DMS 273 (cell line): ENCODE measurements at regions not wholly inside any gene's neighbourhood (a gene's known extent, or its start where the extent isn't known, plus 50 kb on each side); places are given as distances from the start of the nearest gene placed in this dataset.

Experiments
- DNase-seq: peaks from one replicate; lab custom pipeline; 2025; ENCODE audit not compliant: unreplicated experiment; lab: John Stamatoyannopoulos, UW

DNA sequence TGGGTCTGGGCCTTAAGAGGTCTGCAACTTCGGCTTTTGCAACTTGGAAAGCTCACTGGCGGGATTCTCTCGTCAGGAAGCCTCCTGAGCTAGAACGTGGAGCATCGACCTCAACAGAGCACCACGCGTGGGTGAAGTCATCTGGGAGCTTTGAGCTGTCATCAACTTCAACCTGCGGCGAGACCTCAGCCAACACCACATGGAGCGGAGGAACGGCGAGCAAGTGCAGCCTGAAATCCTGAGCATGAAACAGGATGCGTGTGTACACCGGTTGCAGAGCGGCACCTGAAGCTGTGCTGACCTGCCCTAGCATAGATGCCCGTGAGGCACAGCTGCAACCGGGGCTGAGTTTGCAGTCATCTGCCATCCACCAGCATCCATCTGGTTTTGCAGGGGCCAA lies 295.7 kb upstream of the SHH start:
- no peak for DNase-seq

DNA sequence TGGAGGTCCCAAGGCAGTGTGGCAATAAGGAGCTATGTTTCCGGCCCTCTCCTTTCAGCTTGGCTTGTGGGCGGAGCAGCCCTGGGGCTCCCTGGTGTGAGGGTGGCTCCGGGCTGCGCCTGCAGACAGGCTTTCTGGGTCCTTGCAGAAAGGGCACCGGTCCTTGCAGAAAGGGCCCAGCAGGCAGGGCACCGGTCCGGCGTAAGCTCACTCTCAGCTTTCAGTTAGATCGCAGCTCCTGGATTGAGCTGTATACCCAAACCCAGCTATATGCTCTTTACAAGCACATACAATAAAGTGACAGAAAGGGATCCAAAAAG lies 293.8 kb upstream of the SHH start:
- no peak for DNase-seq

GRCh38 chr7:156105337-156106106 lies 293.3 kb upstream of the SHH start:
- no peak for DNase-seq

- no peak for DNase-seq
These were observed 292.5 kb upstream of the SHH start for GRCh38 chr7:156104501-156105336.

DNA sequence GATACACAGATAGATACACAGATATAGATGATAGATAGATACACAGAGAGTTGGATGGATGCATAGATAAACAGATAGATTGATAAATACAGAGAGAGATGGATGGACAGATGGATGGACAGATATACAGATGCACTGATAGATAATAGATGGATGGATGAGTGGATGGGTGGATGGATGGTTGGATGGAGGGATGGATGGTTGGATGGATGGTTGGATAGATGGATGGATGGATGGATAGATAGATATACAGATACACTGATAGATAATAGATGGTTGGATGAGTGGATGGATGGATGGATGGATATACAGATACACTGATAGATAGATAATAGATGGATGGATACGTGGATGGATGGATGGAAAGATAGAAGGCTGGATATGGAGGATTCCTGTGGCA lies 290.0 kb upstream of the SHH start:
- no peak for DNase-seq

GRCh38 chr7:156101355-156101754 lies 289.1 kb upstream of the SHH start:
- no peak for DNase-seq

GRCh38 chr7:156100086-156100485 lies 287.8 kb upstream of the SHH start:
- DNase-seq: no peak

GRCh38 chr7:156099085-156099484 lies 286.8 kb upstream of the SHH start:
- DNase-seq: no peak

- no peak for DNase-seq
These were observed 284.7 kb upstream of the SHH start for GRCh38 chr7:156096771-156097538.

DNA sequence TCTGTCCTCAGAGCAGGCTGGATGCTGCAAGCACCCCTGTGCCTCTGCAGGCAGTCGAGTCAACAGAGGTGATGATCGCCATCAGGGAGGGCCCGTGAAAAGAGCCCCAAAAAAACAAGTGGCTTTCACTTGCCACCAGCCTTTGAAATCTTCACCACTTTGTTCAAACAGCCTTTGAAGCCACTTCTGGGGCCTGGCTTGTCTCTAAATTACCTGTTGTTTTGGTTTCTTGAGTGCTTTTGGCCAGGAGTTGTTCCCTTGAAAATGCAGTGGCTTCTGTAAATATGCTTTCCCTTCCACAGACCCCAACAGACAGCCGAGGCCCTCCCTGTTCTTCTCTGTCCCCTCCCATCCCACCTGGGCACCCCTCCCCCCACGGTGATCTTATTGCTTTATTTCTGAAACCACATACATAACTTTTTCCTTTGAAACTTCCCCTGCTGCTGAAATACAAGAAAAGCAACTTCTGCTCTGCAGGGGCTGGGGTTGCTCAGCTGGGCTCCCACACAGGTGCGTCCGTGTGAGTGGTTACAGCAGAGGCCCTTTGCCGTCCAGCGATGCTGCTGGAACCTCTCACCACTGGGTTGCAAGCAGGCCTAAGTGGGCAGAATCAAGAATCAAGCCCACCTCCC lies 283.8 kb upstream of the SHH start:
- DNase-seq: no peak

DNA sequence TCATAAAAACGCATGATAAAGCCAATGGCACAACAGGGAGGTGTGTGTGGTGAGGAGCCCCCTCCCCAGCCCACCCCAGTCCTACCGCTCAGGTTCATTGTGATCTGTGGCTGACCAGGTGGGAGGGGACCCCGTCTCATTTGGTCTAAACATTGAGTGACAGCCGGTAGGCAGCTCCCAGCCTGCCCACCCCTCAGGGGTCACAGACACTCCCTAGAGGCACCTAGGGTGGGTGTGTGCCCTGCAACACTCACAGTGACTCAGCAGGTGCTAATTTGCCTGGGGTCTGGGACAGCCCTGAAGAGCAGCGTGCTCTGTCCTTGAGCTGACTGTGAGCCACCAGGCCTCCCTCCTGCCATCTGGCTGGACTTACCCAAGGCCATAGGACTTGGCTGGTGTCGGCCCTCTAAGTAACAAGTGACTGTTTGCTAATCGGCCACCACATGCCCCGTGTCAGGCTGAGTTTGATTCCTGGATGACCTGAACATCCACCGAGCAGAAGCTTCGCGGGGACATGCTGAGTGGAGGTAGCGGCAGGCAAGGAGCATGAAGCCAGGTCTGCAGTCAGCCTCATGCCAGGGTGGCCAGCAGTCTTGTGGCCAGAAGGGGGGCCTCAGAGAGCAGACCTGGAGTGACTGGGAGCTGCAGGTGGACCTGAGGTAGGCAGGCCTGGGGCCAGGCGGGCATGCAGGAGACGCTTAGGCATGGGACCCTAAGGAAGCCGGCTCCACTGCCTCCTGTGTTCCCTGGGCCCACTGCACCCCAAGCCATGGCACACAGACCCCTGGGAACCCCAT lies 282.3 kb upstream of the SHH start:
- no peak for DNase-seq

- no peak for DNase-seq
These were observed 280.0 kb upstream of the SHH start for GRCh38 chr7:156092307-156092706.

GRCh38 chr7:156091519-156092080 lies 279.3 kb upstream of the SHH start:
- DNase-seq: no peak

DNA sequence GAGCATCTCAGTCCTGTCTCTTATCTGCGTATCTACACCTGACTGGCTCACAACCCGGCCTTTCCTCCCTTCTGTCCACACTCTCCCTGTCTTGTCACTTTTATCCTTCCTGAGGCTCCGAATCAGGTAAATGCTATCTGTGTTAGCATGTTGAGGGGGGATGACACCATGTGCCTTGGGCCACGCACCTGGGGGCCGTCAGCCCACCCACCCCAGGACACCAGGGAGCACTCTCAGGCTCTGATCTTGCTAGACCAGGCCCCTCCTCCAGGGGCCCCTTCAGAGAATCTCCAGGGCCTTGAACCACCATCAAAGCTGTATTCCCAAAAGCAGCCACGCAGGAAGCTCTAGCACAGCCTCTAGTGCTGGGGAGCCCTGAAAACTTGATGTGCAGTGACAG lies 278.7 kb upstream of the SHH start:
- DNase-seq: no peak

DNA sequence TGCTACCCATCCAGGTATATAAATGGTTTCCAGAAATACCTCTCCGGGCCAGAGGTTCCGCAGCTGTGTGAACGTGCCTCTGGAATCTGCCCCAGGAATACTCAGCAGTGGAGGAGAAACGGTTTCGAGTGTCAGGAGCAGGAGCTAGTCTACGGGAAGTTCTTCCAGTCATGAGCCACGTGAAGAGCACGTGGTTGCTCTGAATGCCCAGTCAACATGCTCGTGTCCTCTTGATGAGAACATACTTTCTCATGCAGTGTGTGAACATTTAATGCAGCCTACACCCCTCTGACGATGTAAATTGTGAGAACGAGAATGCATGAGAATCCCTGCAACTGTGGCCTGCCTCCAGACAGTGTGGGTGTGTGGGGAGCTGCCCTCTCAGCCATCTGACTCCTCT lies 277.0 kb upstream of the SHH start:
- no peak for DNase-seq

DNA sequence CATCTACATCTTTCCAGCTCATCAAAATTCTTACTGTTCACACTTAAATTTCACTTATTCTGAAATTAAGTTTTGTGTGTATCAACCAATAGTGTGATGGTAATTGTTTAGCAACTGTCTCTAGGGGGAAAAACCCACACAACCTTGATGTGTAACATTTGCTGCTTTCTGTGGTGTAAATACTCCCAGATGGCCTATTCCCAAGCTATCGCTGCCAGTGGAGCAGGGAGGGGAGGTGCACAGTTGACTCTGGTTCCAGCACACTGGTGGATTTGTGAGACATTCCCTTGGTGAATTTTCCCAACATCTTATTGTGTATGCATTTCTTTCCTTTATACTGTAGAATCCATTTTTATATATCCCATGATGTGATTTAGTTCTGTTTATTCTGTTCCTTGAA lies 275.9 kb upstream of the SHH start:
- no peak for DNase-seq

GRCh38 chr7:156082048-156083040 lies 270.1 kb upstream of the SHH start:
- DNase-seq: no peak

DNA sequence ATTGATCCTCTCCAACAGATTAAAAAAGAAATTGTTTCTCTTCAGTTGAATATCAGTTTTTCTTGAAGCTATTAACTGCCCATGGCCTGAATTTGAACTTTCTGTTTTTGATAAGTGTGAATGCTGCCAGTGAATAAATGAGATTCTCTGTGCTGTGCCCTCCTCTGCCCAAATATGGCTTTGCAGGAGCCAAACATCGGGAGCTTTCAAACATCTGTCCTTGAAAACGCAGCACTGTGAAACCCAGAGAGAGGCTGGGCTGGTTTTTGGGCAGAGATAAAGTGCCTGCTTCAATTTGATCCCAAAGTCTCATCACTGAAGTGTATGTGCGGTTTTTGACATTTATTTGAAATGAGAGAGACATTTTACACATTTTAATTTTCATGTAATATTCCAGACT lies 268.3 kb upstream of the SHH start:
- DNase-seq: no peak

DNA sequence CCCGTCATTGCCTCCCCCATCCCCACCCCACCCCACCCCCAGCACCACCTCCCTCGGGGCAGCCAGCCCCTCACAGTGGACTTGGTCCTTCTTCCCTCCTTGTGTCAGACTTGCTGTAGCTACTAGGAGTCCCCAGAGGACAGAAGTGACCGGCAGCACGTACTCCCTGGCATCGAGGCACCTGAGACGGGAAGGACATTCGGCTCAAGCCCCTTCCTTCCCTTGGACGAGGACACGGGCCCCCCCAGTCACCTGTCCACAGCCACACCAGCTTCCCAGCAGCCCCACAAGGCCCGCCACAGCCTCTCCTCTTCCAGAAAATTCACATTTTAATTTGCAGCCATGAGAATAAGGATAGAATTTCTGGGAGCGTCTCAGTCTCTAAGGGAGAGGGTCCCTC lies 267.8 kb upstream of the SHH start:
- no peak for DNase-seq
